Vagina (tissue), 2 donors: ENCODE measurements at regions not wholly inside any gene's neighbourhood (a gene's known extent, or its start where the extent isn't known, plus 50 kb on each side); places are given as distances from the start of the nearest gene placed in this dataset.

ENCODE experiments used
- POLR2AphosphoS5 ChIP-seq, 2 donors: sonication (generic); formaldehyde crosslinking; IDR thresholded peaks; one replicate each; pipeline ENCODE4 v1.9.0; 2017; ENCODE audit warnings: antibody characterized with exemption in 2 of 2, mild to moderate bottlenecking in 2 of 2, low read depth in 1 of 2; ENCODE audit not compliant: insufficient read depth in 1 of 2
- TF ChIP-seq, protein P1 (sequence below), 3 experiments: fragments of 450-650 bp in 2 of 3; fragments of 200-600 bp in 1 of 3; sonication (generic) in 1 of 3; IDR thresholded peaks; one replicate each; pipeline ENCODE4 v1.5.1; 2017 to 2019; ENCODE audit warnings: antibody characterized with exemption in 3 of 3, mild to moderate bottlenecking in 2 of 3, moderate library complexity in 2 of 3

GRCh38 chr7:19224951-19225350 lies 79.7 kb upstream of the FERD3L start:
- TF ChIP-seq, protein P1, sequence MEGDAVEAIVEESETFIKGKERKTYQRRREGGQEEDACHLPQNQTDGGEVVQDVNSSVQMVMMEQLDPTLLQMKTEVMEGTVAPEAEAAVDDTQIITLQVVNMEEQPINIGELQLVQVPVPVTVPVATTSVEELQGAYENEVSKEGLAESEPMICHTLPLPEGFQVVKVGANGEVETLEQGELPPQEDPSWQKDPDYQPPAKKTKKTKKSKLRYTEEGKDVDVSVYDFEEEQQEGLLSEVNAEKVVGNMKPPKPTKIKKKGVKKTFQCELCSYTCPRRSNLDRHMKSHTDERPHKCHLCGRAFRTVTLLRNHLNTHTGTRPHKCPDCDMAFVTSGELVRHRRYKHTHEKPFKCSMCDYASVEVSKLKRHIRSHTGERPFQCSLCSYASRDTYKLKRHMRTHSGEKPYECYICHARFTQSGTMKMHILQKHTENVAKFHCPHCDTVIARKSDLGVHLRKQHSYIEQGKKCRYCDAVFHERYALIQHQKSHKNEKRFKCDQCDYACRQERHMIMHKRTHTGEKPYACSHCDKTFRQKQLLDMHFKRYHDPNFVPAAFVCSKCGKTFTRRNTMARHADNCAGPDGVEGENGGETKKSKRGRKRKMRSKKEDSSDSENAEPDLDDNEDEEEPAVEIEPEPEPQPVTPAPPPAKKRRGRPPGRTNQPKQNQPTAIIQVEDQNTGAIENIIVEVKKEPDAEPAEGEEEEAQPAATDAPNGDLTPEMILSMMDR (IDR thresholded peaks at IDR 0.05) = no peak
- no peak for TF ChIP-seq POLR2AphosphoS5 (IDR thresholded peaks at IDR 0.05; ENCODE audit: insufficient read depth in 1 of 2, low read depth in 1 of 2)
